GM19455 (cell line): ENCODE measurements at regions not wholly inside any gene's neighbourhood (a gene's known extent, or its start where the extent isn't known, plus 50 kb on each side); places are given as distances from the start of the nearest gene placed in this dataset.

Experiments
- ATAC-seq: cut with Tn5 transposase; IDR thresholded peaks from one replicate; pipeline ENCODE4 v1.9.1; 2021; ENCODE audit not compliant: unreplicated experiment

- ATAC-seq = no peak
Measured at GRCh38 chr10:4315551-4315950, 510.5 kb upstream of the AKR1E2 start.

DNA sequence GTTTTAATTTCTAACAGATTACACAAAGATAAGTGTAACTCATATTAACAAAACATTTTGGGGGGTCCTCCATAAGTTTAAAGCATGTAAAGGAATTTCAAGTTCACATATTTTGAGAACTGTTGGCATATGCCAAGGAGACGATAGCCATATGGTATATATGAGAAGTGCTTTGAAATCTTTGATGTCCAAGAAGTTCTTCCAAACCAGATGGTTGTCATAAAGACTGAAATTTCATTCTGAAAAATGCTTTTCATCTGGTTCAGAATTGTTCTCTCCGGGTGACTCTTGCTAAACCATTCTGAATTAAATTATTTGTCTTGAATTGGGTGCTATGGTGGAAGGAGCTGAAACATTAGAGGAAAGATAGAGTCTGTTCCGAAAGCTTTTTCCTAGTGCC is 513.0 kb upstream of the AKR1E2 start:
- ATAC-seq = no peak

GRCh38 chr10:4312051-4312835 is 513.8 kb upstream of the AKR1E2 start:
- no peak for ATAC-seq

GRCh38 chr10:4310172-4310571 is 515.8 kb upstream of the AKR1E2 start:
- ATAC-seq = no peak

GRCh38 chr10:4307910-4308309 is 518.1 kb upstream of the AKR1E2 start:
- no peak for ATAC-seq

DNA sequence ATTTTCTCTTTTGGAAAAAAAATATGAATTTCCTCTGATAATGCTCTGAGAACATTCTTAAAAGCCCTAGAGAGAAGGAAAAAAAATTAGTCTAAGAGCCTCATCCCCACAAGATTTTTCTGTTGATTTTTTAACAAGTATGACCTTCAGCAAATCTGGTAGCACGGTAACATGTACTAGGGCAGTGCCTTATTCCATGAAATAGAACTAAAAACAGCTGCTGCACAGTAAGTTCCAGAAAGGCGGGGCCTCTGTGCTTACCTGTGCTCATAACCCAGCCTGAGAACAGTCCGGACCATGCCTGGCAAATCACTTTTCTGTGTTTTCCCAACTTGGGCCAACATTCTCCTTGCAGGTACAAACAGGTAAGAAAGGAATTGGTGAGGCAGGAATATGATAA is 519.1 kb upstream of the AKR1E2 start:
- ATAC-seq = no peak

DNA sequence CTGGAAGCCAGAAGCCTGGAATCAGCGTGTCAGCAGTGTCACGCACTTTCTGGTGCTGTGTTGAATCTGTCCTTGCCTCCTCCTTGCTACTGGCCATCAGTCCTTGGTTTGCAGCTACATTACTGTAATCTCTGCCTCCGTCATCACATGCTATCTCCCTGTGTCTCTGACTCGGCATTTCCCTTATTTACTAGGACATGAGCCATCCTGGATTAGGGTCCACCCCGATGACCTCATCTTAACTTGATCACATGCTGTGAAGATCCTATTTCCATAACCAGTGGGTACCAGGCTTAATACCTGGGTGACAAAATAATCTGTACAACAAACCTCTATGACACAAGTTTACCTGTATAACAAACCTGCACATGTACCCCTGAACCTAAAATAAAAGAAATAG is 518.0 kb upstream of the KLF6 start:
- ATAC-seq = no peak

DNA sequence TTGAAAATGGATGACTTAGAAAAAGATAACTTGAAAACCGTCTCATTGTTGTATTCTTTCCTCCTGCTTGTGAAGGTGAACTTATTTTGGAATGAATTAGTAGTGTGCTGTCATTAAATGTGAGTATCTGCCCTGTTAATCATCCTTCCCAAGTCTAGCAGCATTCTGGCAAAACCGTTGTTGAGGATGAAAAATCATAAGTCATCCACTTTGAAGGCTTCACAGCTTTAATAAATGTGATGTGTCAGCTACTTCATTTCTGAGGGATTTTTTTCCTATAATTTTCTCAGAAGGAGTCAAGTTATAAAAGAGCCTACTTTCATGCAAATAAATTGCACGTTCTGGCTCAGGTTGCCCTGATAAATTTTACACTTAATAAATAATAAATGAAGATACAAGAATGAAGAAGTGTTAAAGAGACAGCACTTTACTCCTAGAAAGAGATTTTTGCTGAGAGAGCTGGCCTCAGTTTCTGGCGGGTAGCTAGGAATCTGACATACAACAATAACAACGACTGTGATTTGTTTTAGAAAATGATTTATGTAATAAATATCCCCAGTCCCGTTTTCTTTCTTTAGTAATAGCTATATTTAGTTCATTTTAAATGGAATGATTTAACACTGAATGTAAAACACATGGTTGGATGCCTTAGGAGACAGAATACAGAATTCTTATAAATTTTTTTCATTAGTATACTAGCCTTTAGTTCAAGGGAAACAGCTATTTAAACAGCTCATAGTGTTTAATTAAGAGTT is 516.5 kb upstream of the KLF6 start:
- ATAC-seq = no peak

DNA sequence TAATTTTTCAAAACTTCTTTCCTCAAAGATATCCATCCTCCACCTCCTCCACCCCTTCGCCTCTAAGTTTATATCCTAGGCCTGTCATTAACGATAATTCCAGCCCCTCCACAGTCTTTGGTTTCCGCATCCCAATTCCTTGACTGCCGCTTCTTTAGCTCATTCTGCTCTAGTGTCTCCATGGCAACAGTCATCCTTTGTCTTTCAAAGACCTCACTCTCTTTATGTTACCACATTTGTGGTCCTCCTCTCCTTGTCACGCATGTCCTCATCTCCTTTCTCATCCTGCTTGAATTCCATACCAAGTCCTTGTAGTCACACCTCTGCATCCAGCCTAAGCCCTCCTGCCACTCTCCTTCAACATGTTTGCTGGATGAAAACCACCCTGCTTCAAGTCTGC is 511.2 kb upstream of the KLF6 start:
- no peak for ATAC-seq

DNA sequence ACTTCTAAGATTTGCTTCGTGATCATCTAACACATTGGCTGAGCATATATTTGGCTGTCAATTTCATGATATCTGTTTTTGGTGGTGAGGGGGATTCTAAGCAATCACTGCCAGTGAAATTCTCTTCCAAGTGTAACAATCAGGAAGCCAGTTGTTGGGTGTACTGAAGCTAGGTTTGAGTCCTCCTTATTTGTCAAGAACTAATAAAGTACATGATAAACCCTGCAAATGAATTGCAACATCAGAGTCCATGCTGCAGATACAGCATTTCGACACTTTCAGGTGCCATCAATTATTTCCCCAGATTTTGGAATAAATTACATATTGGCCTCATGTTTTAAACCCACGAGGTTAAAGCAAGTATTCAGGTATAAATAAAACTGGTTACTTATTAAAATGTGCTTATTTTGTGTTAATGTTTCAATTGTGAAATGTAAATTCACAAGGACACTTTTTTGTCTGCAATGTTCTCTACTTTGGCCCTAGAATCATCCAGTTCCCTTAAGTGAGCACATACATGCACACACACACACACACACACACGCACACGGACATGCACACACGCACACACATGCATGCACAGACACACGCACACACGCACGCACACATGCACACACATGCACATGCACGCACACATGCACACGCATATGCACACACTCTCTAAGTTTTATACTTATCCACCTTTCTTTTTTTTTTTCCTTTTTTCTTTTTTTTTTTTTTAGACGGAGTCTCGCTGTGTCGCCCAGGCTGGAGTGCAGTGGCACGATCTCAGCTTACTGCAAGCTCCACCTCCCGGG is 510.2 kb upstream of the KLF6 start:
- ATAC-seq = no peak

DNA sequence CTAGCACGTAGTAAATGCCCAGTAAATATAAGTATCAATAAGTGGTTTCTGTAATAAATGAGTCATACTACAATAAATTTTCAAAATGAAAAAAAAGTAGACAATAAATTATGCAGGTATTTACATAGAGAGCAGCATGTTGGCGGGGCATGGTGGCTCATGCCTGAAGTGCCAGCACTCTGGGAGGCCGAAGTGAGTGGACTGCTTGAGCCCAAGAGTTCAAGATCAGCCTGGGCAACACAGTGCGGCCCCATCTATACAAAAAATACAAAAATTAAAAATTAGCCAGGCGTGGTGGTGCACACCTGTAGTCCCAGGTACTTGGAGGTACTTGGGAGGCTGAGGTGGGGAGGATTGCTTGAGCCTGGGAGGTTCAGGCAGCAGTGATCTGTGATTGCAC is 509.3 kb upstream of the KLF6 start:
- ATAC-seq = no peak

- no peak for ATAC-seq
Measured at GRCh38 chr10:4291990-4292389, 507.0 kb upstream of the KLF6 start.

- no peak for ATAC-seq
Measured at GRCh38 chr10:4285121-4285520, 500.1 kb upstream of the KLF6 start.

GRCh38 chr10:4283846-4284610 is 499.0 kb upstream of the KLF6 start:
- ATAC-seq = no peak

- ATAC-seq = no peak
Measured at GRCh38 chr10:4282496-4282895, 497.5 kb upstream of the KLF6 start.

GRCh38 chr10:4281190-4281825 is 496.3 kb upstream of the KLF6 start:
- ATAC-seq = no peak

GRCh38 chr10:4280461-4281189 is 495.6 kb upstream of the KLF6 start:
- no peak for ATAC-seq

- no peak for ATAC-seq
Measured at GRCh38 chr10:4279655-4280054, 494.6 kb upstream of the KLF6 start.

GRCh38 chr10:4278186-4278585 is 493.2 kb upstream of the KLF6 start:
- ATAC-seq = no peak

- ATAC-seq = no peak
Measured at GRCh38 chr10:4276151-4276550, 491.1 kb upstream of the KLF6 start.
